ENCODE measurements at regions not wholly inside any gene's neighbourhood (a gene's known extent, or its start where the extent isn't known, plus 50 kb on each side); places are given as distances from the start of the nearest gene placed in this dataset.
"Not testable (repeated sequence)": the region's sequence is repeated elsewhere in the genome, so short reads cannot be mapped to it uniquely, and the experiment has no call there.

DNA sequence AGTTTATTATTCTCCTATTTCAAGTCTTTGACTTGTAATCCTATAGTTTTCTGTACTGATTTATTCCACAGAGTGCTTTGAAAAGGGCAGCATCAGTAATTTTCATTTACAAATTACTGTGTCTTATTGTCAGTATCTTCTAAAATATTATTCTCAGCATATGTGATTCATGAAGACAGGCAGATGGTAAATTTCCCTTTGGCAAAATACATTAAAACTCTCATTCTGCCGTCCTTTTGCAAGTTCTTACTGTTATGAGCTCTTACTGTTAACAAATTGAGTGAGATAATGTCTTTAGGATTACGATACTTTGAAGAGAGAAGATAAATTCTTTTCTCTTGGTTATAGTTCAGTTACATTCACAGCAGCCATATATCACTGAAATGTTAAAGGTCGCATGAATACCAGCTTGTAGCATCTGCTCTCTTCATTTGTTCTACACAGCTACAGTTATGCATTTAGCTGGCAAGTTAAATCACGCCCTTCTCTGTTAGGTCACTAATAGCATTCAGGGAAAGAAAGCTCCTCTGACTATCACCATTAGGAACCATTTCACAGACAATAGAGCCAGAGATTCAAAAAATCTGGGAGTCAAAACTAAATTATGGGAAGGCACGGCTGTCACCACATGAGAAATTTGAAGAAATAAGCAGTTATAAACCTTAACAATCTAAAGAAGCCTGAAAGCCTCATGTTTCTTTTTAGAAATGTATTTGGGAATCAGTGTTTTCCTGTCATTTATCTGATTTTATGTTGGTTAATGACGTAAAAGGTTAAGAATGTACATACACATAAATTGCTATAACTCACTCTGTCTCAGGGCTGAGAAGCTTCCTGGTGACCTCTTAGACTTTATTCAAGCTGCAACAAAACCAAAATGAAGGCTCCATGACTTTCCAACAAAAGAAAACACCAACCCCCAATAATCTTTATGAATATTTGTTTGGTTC is 109.6 kb upstream of the SP4 start:
- DNase-seq (ENCODE audit: low spot score) = no peak

DNA sequence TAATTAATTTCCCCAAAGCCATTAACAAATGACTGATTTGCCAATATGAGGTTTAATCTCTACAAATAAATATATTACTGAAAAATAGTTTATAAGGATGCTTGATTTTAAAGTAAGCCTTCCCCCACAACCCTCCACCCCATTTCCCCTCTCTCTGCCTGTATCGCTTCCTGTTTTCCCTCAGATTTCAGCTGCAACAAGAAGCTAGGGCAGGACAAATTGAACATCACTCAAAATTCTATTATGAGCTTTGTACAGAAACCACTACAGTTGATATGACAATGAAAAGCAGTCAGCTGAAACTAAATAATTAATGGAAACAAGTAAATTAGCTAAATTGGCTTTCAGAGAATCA is 109.0 kb upstream of the SP4 start:
- DNase-seq (ENCODE audit: low spot score) = no peak

DNA sequence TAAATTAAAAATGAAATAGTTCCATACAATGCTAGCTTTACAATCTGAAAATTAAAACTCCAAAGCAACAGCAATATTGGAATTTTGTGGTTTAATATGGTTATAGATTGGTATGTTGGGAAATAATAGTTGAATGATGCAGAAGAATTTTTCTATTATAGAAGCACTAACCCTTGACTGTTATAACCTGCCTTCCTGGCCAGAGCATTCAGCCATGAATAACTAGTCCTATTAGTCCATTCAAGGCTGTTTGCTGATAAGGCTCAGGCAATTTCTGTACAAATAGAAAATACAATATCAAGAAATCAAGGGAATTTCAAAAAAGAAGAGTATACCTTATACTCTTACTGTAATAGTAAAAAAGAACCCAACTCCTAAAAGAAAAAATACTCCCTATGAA is 101.6 kb upstream of the SP4 start:
- no peak for DNase-seq (ENCODE audit: low spot score)

- no peak for DNase-seq (ENCODE audit: low spot score)
Observed at GRCh38 chr7:21326921-21327320, 101.0 kb upstream of the SP4 start.

DNA sequence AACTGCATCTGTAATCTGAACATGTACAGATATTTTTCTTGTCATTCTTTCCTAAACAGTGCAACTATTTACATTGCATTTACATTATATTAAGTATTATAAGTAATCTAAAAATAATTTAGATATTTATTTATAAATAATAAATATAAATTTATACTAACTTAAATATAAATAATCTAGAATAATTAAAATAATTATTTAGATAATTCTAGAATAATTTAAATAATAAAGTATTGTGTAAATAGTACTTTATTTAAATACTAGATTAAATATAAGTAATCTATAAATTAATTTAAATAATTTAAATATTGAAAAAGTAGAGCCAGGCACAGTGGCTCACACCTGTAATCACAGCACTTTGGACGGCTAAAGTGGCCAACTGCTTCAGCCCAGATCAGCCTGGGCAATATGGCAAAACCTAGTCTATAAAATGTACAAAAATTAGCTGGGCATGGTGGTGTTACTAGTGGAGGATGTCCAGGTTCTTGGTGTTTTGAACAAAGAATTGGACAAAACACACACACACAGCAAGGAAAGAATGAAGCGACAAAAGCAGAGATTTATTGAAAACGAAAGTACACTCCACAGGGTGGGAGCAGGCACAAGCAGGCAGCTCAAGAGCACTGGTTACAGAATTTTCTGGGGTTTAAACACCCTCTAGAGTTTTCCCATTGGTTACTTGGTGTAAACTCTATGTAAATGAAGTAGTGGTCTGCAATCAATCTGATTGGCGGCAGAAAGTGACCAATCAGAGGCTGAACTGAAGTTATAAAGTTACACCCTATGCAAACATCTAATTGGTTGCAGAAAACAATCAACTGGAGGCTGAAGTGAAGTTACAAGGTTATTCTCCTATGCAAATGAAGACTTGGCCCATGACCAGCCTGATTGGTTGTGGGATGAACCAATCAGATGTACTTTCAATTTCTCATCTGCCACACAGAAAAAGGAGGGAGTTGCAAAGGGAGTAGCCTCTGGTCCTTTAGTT is 100.2 kb upstream of the SP4 start:
- no peak for DNase-seq (ENCODE audit: low spot score)

- DNase-seq (ENCODE audit: low spot score) = no peak
Observed at GRCh38 chr7:21330462-21331178, 97.3 kb upstream of the SP4 start.

GRCh38 chr7:21334906-21335305 is 93.0 kb upstream of the SP4 start:
- DNase-seq (ENCODE audit: low spot score) = no peak

- no peak for DNase-seq (ENCODE audit: low spot score)
Observed at GRCh38 chr7:21336743-21337142, 91.1 kb upstream of the SP4 start.

DNA sequence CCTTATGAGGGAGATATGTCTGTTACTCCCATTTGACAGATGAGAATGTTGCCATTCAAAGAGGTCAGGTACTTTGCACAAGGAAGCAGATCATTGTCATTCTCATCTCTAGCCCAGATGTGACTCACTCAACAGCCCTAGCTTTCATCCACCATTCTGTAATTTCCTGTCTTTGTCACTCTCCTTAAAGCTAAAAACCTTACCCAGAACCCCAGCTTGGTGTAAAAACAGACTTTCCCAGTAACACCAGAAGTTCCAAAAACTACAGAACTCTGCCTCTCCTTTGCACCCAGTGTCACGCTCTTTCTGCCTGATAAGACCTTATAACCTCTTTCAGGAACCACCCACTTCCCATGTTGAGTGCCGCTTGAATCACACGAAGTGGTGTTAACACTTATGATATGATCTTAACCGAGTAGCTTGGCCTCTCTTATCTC is 89.1 kb upstream of the SP4 start:
- no peak for DNase-seq (ENCODE audit: low spot score)

- not testable (repeated sequence) for DNase-seq (ENCODE audit: low spot score)
Observed at GRCh38 chr7:21344900-21345299, 83.0 kb upstream of the SP4 start.

DNA sequence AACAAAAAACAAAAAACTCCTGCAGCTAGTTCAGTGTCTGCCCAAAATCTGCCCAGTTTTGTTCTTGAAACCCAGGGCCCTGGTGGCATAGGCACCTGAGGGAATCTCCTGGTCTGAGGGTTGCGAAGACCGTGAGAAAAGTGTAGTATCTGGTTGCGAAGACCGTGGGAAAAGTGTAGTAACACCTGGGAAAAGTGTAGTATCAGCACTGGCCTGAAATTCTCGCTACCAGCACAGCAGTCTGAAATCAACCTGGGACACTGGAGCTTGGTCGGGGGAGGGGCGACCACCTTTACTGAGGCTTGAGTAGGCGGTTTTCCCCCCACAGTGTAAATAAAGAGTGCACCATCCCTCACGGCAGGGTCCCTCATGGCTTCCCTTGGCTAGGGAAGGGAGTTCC is 82.5 kb upstream of the SP4 start:
- no peak for DNase-seq (ENCODE audit: low spot score)

DNA sequence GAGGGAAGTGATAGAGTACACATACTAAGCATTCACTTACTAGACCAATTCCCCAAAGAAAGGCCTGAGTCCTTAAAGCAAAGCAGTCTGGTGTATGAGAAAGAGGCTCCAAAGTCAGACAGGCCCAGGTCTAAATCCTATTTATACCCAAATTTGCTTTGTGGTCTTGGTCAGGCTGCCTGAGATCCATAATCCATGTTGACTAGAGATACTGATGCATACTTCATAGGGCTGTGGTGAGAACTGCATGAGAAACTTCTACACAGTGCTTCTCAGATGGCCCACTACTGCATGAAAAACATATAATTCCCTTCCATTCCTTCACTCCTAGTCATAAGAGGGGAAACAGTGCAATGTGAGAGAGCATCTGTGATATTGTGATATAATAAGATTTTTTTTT is 81.6 kb upstream of the SP4 start:
- no peak for DNase-seq (ENCODE audit: low spot score)

GRCh38 chr7:21352540-21353387 is 75.1 kb upstream of the SP4 start:
- DNase-seq (ENCODE audit: low spot score) = peak; percentile 9

DNA sequence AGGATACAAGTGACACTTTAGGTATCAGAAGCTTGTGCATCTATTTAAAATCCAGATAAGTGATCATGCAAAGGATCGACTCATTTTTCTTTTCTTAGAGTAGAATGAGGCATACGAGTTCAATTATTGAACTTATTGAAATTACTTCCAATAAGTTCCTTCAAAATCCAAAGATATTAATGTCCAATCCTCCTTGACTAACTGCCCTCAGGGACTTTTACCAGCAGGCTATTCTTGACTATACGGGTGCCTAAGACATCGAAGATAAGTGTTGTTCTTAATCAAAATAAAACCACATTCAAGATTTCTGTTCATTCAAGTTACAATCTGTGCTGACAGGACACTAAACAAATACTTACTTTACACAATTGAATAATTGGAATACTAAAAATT is 74.5 kb upstream of the SP4 start:
- DNase-seq (ENCODE audit: low spot score) = no peak

- DNase-seq (ENCODE audit: low spot score) = no peak
Observed at GRCh38 chr7:21354284-21354683, 73.6 kb upstream of the SP4 start.

GRCh38 chr7:21355406-21355874 is 72.4 kb upstream of the SP4 start:
- DNase-seq (ENCODE audit: low spot score) = no peak

DNA sequence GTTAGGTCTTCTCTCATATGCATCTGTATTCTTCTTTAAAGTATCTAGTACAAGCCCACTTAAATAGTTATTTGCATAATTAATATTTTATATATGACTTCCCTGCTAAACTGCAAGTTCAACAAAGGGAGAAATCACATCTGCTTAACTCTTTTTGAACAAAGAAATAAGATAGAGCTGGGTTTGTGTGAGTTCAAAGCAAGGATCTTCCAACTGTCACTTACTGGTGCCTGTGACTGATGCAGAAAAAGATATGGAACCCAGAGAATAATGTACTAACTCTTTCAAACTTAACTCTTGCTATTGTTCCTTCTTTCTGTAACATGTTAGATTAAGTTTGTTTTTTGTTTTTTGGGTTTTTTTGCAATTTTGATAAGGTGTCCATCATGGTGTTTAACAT is 71.3 kb upstream of the SP4 start:
- no peak for DNase-seq (ENCODE audit: low spot score)

GRCh38 chr7:21357151-21358097 is 70.5 kb upstream of the SP4 start:
- DNase-seq (ENCODE audit: low spot score) = no peak

GRCh38 chr7:21358648-21359047 is 69.2 kb upstream of the SP4 start:
- no peak for DNase-seq (ENCODE audit: low spot score)

GRCh38 chr7:21359163-21359562 is 68.7 kb upstream of the SP4 start:
- no peak for DNase-seq (ENCODE audit: low spot score)

Data from putamen (tissue), 1 donor.